Skeletal muscle satellite cell (primary cell): ENCODE measurements at regions not wholly inside any gene's neighbourhood (a gene's known extent, or its start where the extent isn't known, plus 50 kb on each side); places are given as distances from the start of the nearest gene placed in this dataset.
"Not testable (repeated sequence)": the region's sequence is repeated elsewhere in the genome, so short reads cannot be mapped to it uniquely, and the experiment has no call there.

Source experiments
- H3K27me3 ChIP-seq: 2 replicates; pipeline ENCODE4 v1.7.0; 2013; ENCODE audit warnings: low read length; ENCODE audit not compliant: control insufficient read depth, insufficient read depth
- H3K36me3 ChIP-seq: 2 replicates; pipeline ENCODE4 v1.7.0; 2013; ENCODE audit warnings: mild to moderate bottlenecking, control low read depth, low read length; ENCODE audit not compliant: insufficient read depth
- H3K4me1 ChIP-seq: 2 replicates; pipeline ENCODE4 v1.7.0; 2013; ENCODE audit warnings: low read length; ENCODE audit not compliant: control insufficient read depth, insufficient read depth
- H3K4me2 ChIP-seq: 2 replicates; pipeline ENCODE4 v1.7.0; 2013; ENCODE audit warnings: mild to moderate bottlenecking, low read length
- H3K4me3 ChIP-seq: 2 replicates; pipeline ENCODE4 v1.7.0; 2013; ENCODE audit warnings: low read length
- H3K9ac ChIP-seq: 2 replicates; pipeline ENCODE4 v1.7.0; 2013; ENCODE audit warnings: mild to moderate bottlenecking, low read depth, low read length, moderate library complexity
- H3K9me3 ChIP-seq: replicated peaks from 2 replicates; pipeline ENCODE4 v1.7.0; 2013; ENCODE audit warnings: mild to moderate bottlenecking, control low read depth, low read length

GRCh38 chr5:67855523-67855922, 360.0 kb upstream of the PIK3R1 start:
- H3K4me1 ChIP-seq: no peaks in the 10 kb centered on the region
- no peaks in the 10 kb centered on the region for H3K9me3 ChIP-seq
- H3K4me2 ChIP-seq: no peak overlapping the region
- no peaks in the 10 kb centered on the region for H3K36me3 ChIP-seq
- H3K9ac ChIP-seq: no peak overlapping the region
- no peaks in the 10 kb centered on the region for H3K27me3 ChIP-seq
- no peak overlapping the region for H3K4me3 ChIP-seq

DNA sequence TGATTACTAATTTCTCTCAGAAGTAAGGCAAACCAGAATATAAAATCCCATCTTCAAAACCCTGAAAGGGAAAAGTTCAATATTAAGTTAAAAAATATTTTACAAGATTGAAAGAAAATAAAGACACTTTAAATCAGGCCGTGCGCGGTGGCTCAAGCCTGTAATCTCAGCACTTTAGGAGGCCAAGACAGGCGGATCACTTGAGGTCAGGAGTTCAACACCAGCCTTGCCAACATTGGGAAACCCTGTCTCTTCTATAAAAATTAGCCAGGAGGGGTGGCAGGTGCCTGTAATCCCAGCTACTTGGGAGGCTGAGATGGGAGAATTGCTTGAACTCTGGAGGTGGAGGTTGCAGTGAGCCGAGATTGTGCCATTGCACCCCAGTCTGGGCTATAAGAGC, 364.6 kb upstream of the PIK3R1 start:
- not testable (repeated sequence) for H3K4me1 ChIP-seq, H3K36me3 ChIP-seq, H3K4me2 ChIP-seq, H3K9me3 ChIP-seq, H3K4me3 ChIP-seq, H3K9ac ChIP-seq, H3K27me3 ChIP-seq

DNA sequence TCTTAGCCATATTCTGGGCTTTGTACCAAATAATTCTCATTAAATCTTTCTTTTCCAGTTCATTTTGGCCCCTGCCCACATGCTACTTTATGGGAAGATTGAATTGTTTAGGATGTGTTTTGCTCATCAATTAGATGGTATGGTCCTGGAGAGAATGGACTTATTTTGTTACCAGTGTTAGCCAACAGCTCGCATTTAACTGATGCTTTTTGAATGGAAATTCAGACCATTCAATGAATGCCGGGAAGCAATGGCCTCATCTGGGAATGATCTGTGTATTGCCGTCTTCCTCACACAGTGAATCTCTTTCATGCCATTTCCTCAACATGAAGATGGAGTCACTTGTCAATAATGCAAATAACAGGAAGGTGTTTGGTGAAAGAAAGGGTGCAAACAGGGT, 370.6 kb upstream of the PIK3R1 start:
- no peaks in the 10 kb centered on the region for H3K27me3 ChIP-seq
- no peaks in the 10 kb centered on the region for H3K4me1 ChIP-seq
- H3K36me3 ChIP-seq: no peaks in the 10 kb centered on the region
- no peak overlapping the region for H3K9ac ChIP-seq
- H3K4me2 ChIP-seq: no peak overlapping the region
- H3K4me3 ChIP-seq: no peak overlapping the region
- H3K9me3 ChIP-seq: no peaks in the 10 kb centered on the region

DNA sequence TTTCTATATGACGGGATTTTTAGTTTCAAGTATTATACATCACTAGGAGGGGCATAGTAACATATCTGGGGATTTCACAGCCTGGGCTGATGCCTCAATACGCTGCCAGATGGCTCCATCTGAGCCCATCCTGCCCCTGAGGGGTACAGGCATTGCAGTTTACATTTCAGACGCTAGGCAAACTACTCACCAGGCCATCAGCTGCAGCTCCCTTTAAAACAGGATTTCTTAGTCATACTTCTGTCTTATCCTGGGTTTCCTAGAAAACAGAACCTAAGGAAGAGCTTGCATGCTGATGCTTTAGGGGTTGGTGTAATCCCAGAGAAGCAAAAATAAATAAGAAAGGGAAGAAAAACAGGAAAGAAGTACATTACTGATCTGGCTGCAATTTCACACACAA, 372.8 kb upstream of the PIK3R1 start:
- H3K9ac ChIP-seq: no peak overlapping the region
- no peak overlapping the region for H3K4me2 ChIP-seq
- H3K4me3 ChIP-seq: no peak overlapping the region
- H3K36me3 ChIP-seq: no peaks in the 10 kb centered on the region
- no peaks in the 10 kb centered on the region for H3K9me3 ChIP-seq
- H3K27me3 ChIP-seq: no peaks in the 10 kb centered on the region
- H3K4me1 ChIP-seq: no peaks in the 10 kb centered on the region

- not testable (repeated sequence) for H3K4me3 ChIP-seq
Measured at GRCh38 chr5:67837225-67837624, 378.3 kb upstream of the PIK3R1 start.

GRCh38 chr5:67836496-67836895, 379.1 kb upstream of the PIK3R1 start:
- H3K27me3 ChIP-seq, H3K9me3 ChIP-seq, H3K4me1 ChIP-seq, H3K36me3 ChIP-seq, H3K9ac ChIP-seq, H3K4me2 ChIP-seq, H3K4me3 ChIP-seq: not testable (repeated sequence)

More at GRCh38 chr5:67837225-67837624, 378.3 kb upstream of the PIK3R1 start:
- not testable (repeated sequence) for H3K4me1 ChIP-seq, H3K9ac ChIP-seq, H3K9me3 ChIP-seq, H3K36me3 ChIP-seq, H3K4me2 ChIP-seq, H3K27me3 ChIP-seq

GRCh38 chr5:67831048-67831447, 384.5 kb upstream of the PIK3R1 start:
- Histone ChIP-seq H3K27me3 (peaks cover 3% of the 10 kb centered on the region), H3K4me2 (no peak overlapping the region), H3K9ac (no peak overlapping the region), H3K9me3 (no peaks in the 10 kb centered on the region), H3K4me1 (no peaks in the 10 kb centered on the region), H3K4me3 (no peak overlapping the region), H3K36me3 (no peaks in the 10 kb centered on the region)

DNA sequence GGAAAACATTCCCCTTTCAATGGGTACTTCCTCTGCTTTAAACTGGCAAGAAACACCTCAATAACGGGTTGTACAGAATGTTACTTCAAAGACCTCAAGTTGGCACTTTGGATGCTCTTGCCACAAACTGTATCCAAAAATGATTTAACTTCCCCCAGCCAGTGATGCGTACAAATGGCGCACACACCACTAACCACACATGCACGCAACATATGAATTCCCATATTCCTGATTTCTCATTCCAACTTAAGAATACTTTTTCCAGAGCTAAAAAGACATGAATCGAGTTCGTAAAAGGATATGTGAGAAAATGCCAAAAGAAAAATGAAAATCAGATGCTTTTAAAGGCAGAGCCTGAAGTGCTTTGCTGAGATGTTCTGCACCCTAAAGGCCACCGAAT, 388.0 kb upstream of the PIK3R1 start:
- Histone ChIP-seq H3K4me2 (no peak overlapping the region), H3K4me3 (no peak overlapping the region), H3K27me3 (peaks cover 6% of the 10 kb centered on the region), H3K4me1 (no peaks in the 10 kb centered on the region), H3K36me3 (no peaks in the 10 kb centered on the region), H3K9ac (no peak overlapping the region), H3K9me3 (no peaks in the 10 kb centered on the region)

- no peak overlapping the region for H3K9ac ChIP-seq
- no peak overlapping the region for H3K4me3 ChIP-seq
- no peaks in the 10 kb centered on the region for H3K36me3 ChIP-seq
- no peaks in the 10 kb centered on the region for H3K9me3 ChIP-seq
- H3K27me3 ChIP-seq: peaks cover 6% of the 10 kb centered on the region
- no peaks in the 10 kb centered on the region for H3K4me1 ChIP-seq
- H3K4me2 ChIP-seq: no peak overlapping the region
Measured at GRCh38 chr5:67824852-67825251, 390.7 kb upstream of the PIK3R1 start.

DNA sequence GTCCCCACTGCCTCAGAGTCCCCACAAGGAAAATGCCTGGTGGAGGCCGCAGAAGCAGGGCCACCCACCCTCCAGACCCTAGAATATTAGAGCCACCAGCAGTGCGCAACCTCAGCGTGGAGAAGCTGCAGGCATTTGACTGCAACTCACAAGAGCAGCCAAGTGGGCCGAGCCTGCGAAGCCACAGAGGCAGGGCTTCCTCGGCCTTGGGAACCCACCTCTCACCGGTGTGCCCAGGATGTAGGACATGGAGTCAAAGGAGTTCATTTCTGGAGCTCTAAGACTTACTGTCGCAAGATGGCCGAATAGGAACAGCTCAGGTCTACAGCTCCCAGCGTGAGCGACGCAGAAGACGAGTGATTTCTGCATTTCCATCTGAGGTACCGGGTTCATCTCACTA, 397.9 kb upstream of the PIK3R1 start:
- H3K4me3 ChIP-seq: no peak overlapping the region
- H3K36me3 ChIP-seq: no peaks in the 10 kb centered on the region
- H3K4me2 ChIP-seq: no peak overlapping the region
- H3K9me3 ChIP-seq: no peaks in the 10 kb centered on the region
- no peak overlapping the region for H3K9ac ChIP-seq
- H3K27me3 ChIP-seq: no peaks in the 10 kb centered on the region
- H3K4me1 ChIP-seq: peaks cover 13% of the 10 kb centered on the region

- Histone ChIP-seq H3K27me3 (no peaks in the 10 kb centered on the region), H3K4me3 (no peak overlapping the region), H3K9ac (no peak overlapping the region), H3K4me1 (peaks cover 13% of the 10 kb centered on the region), H3K4me2 (no peak overlapping the region), H3K36me3 (no peaks in the 10 kb centered on the region), H3K9me3 (no peaks in the 10 kb centered on the region)
Measured at GRCh38 chr5:67816456-67816855, 399.1 kb upstream of the PIK3R1 start.

- Histone ChIP-seq H3K36me3 (no peaks in the 10 kb centered on the region), H3K27me3 (no peaks in the 10 kb centered on the region), H3K4me1 (peaks cover 13% of the 10 kb centered on the region), H3K9me3 (no peaks in the 10 kb centered on the region), H3K4me3 (no peak overlapping the region), H3K4me2 (no peak overlapping the region), H3K9ac (no peak overlapping the region)
Measured at GRCh38 chr5:67815455-67816391, 399.8 kb upstream of the PIK3R1 start.
